Activated T-cell treated with anti-CD3 and anti-CD28 coated beads, Interleukin-2, amount 50 U/mL, for 24 hours (primary cell): ENCODE measurements at regions not wholly inside any gene's neighbourhood (a gene's known extent, or its start where the extent isn't known, plus 50 kb on each side); places are given as distances from the start of the nearest gene placed in this dataset.

Source experiments
- DNase-seq: peaks from one replicate; pipeline ENCODE4 v3.0.0-alpha.2; 2020
- H3K27ac Mint-ChIP-seq: 2 replicates; pipeline ENCODE4 v1.8.0; 2020; ENCODE audit warnings: mild to moderate bottlenecking, mixed read lengths
- H3K27me3 Mint-ChIP-seq: 2 replicates; pipeline ENCODE4 v1.8.0; 2020; ENCODE audit warnings: mixed read lengths
- H3K36me3 Mint-ChIP-seq: 2 replicates; pipeline ENCODE4 v1.8.0; 2020; ENCODE audit warnings: low read depth, mixed read lengths
- H3K4me1 Mint-ChIP-seq: 2 replicates; pipeline ENCODE4 v1.8.0; 2020; ENCODE audit warnings: low read depth, mixed read lengths
- H3K4me3 Mint-ChIP-seq: 2 replicates; pipeline ENCODE4 v1.8.0; 2020; ENCODE audit warnings: mild to moderate bottlenecking, moderate library complexity, mixed read lengths
- H3K9me3 Mint-ChIP-seq: 2 replicates; pipeline ENCODE4 v1.8.0; 2020; ENCODE audit warnings: mixed read lengths

- H3K27ac Mint-ChIP-seq = no peak overlapping the region
- H3K9me3 Mint-ChIP-seq = no peaks in the 10 kb centered on the region
- no peak for DNase-seq
- H3K36me3 Mint-ChIP-seq = no peaks in the 10 kb centered on the region
- peaks cover 54% of the 10 kb centered on the region for H3K27me3 Mint-ChIP-seq
- no peak overlapping the region for H3K4me3 Mint-ChIP-seq
- no peaks in the 10 kb centered on the region for H3K4me1 Mint-ChIP-seq
These were observed 55.8 kb upstream of the ZNF184 start for GRCh38 chr6:27528714-27529113.
